ENCODE measurements at regions not wholly inside any gene's neighbourhood (a gene's known extent, or its start where the extent isn't known, plus 50 kb on each side); places are given as distances from the start of the nearest gene placed in this dataset.

GRCh38 chr17:6348891-6349290 lies 86.0 kb downstream of the AIPL1 start:
- no peak for TF ChIP-seq CTCF (IDR thresholded peaks at IDR 0.05)
- TF ChIP-seq POLR2A (IDR thresholded peaks at IDR 0.05) = no peak

Measured in lower leg skin (tissue), 3 donors.